Smooth muscle cell (in vitro differentiated cells): ENCODE measurements at regions not wholly inside any gene's neighbourhood (a gene's known extent, or its start where the extent isn't known, plus 50 kb on each side); places are given as distances from the start of the nearest gene placed in this dataset.

Source experiments
- DNase-seq: peaks from one replicate; lab custom pipeline; 2025; ENCODE audit not compliant: unreplicated experiment; lab: John Stamatoyannopoulos, UW
- H2AFZ ChIP-seq: fragments of 200-600 bp; sonication (generic); 2 replicates; pipeline ENCODE4 v1.6.0; 2016; ENCODE audit warnings: antibody characterized with exemption, low read depth, mild to moderate bottlenecking
- H3F3A ChIP-seq: fragments of 200-600 bp; sonication (generic); 2 replicates; pipeline ENCODE4 v1.6.0; 2017; ENCODE audit warnings: antibody characterized with exemption, low read depth
- H3K27ac ChIP-seq: fragments of 200-600 bp; sonication (generic); 2 replicates; pipeline ENCODE4 v1.5.1; 2016; ENCODE audit warnings: low read depth, mild to moderate bottlenecking
- H3K27me3 ChIP-seq: fragments of 200-600 bp; sonication (generic); 2 replicates; pipeline ENCODE4 v1.6.1; 2016; ENCODE audit warnings: low read depth, mild to moderate bottlenecking
- H3K36me3 ChIP-seq: fragments of 200-600 bp; sonication (generic); 2 replicates; pipeline ENCODE4 v1.5.1; 2016; ENCODE audit warnings: low read depth
- H3K4me1 ChIP-seq: fragments of 200-600 bp; sonication (generic); 2 replicates; pipeline ENCODE4 v1.5.1; 2016; ENCODE audit warnings: low read depth
- H3K4me2 ChIP-seq: fragments of 200-600 bp; sonication (generic); 2 replicates; pipeline ENCODE4 v1.6.0; 2016; ENCODE audit warnings: mild to moderate bottlenecking
- H3K4me3 ChIP-seq: fragments of 200-600 bp; sonication (generic); 2 replicates; pipeline ENCODE4 v1.5.1; 2016; ENCODE audit warnings: mild to moderate bottlenecking
- H3K79me2 ChIP-seq: fragments of 200-600 bp; sonication (generic); 2 replicates; pipeline ENCODE4 v1.6.0; 2016; ENCODE audit warnings: low read depth, mild to moderate bottlenecking
- H3K9ac ChIP-seq: fragments of 200-600 bp; sonication (generic); 2 replicates; pipeline ENCODE4 v1.6.0; 2016; ENCODE audit warnings: low read depth
- H3K9me3 ChIP-seq: fragments of 200-600 bp; sonication (generic); replicated peaks from 2 replicates; pipeline ENCODE4 v1.5.1; 2016; ENCODE audit warnings: low read depth
- H4K20me1 ChIP-seq: fragments of 200-600 bp; sonication (generic); 2 replicates; pipeline ENCODE4 v1.6.0; 2016; ENCODE audit warnings: low read depth
- CTCF ChIP-seq: fragments of 200-600 bp; sonication (generic); IDR thresholded peaks from 2 replicates; pipeline ENCODE4 v1.5.1; 2017; ENCODE audit warnings: borderline replicate concordance, mild to moderate bottlenecking, antibody characterized with exemption; ENCODE audit not compliant: insufficient read depth, poor library complexity, severe bottlenecking
- WGBS: methylation state at CpG from one replicate; pipeline ENCODE4 v1.1.7; 2016; ENCODE audit warnings: low lambda C conversion rate; 5-methylcytosine and 5-hydroxymethylcytosine counted together

- Histone ChIP-seq H3K4me3 (no peak overlapping the region), H3K27ac (no peak overlapping the region), H3K9me3 (no peaks in the 10 kb centered on the region), H3F3A (no peaks in the 10 kb centered on the region), H3K9ac (no peak overlapping the region), H3K4me1 (no peaks in the 10 kb centered on the region), H3K27me3 (peaks cover 33% of the 10 kb centered on the region), H4K20me1 (no peaks in the 10 kb centered on the region), H2AFZ (no peak overlapping the region), H3K4me2 (no peak overlapping the region), H3K79me2 (no peaks in the 10 kb centered on the region), H3K36me3 (no peaks in the 10 kb centered on the region)
- 78% methylated on average over 12 of the region's 12 CpGs for WGBS
- DNase-seq: no peak
- TF ChIP-seq CTCF: no peak
Observed at GRCh38 chr9:124098141-124098905, 86.8 kb downstream of the LHX2 start.

DNA sequence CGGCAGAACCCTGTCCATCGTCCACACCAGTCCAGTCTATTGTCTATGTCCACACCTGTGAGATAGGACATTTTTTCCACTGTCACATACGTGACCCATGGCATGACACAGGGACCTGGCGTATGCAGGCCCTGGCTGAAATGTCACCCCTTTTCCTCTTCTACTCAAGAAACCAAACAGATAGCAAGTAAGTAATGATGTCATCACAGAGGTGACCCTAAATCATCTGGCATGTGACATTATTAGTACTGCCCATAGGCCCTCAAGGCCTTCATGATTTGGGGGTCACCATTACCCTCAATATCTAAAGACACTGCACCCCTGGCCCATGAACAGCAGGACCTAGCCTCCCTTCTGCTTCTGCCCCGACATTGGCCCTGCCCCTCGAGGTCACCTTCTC, 88.3 kb downstream of the LHX2 start:
- Histone ChIP-seq H4K20me1 (no peaks in the 10 kb centered on the region), H3K4me3 (no peak overlapping the region), H3K9me3 (no peaks in the 10 kb centered on the region), H3F3A (no peaks in the 10 kb centered on the region), H3K79me2 (no peaks in the 10 kb centered on the region), H2AFZ (no peak overlapping the region), H3K36me3 (no peaks in the 10 kb centered on the region), H3K27me3 (peaks cover 33% of the 10 kb centered on the region), H3K4me1 (no peaks in the 10 kb centered on the region), H3K27ac (no peak overlapping the region), H3K4me2 (no peak overlapping the region), H3K9ac (no peak overlapping the region)
- no peak for DNase-seq
- 92% methylated on average over 6 of the region's 6 CpGs for WGBS
- TF ChIP-seq CTCF: no peak

DNA sequence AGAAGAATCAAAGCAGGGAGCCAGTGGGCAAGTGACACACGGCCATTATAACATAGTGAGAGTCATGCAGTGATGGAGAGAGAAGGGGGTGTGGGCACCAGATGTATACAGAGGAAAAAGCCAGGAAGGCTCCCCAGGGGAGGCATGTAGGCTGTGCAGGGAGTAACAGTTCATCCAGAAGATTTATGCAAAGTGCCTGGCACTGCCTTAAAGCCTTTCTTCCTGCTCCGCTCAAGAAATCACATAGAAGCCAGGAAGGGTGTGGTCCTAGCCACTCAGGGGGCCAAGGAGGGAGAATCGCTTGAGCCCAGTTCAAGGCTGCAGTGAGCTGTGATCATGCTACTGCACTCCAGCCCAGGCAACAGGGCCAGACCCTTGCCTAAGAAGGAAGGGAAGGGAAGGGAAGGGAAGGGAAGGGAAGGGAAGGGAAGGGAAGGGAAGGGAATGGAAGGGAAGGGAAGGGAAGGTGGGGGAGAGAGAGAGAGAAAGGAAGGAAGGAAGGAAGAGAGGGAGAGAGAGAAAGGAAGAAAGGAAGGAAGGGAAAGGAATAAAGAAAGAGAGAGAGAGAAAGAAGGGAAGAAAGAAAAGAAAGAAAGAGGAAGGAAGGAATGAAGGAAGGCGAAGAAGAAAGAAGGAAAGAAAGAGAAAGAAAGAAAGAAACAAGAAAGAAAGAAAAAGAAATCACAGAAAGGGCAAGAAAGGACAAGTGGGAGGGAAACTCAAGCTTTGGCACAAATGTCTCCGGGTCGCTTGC, 89.8 kb downstream of the LHX2 start:
- Histone ChIP-seq H3K27ac (no peak overlapping the region), H3K27me3 (peaks cover 33% of the 10 kb centered on the region), H3K4me1 (no peaks in the 10 kb centered on the region), H2AFZ (no peak overlapping the region), H3K9ac (no peak overlapping the region), H3K36me3 (no peaks in the 10 kb centered on the region), H3K9me3 (no peaks in the 10 kb centered on the region), H4K20me1 (no peaks in the 10 kb centered on the region), H3K4me2 (no peak overlapping the region), H3K79me2 (no peaks in the 10 kb centered on the region), H3F3A (no peaks in the 10 kb centered on the region), H3K4me3 (no peak overlapping the region)
- TF ChIP-seq CTCF: no peak
- WGBS: 66% methylated on average over 6 of the region's 6 CpGs
- DNase-seq: no peak
